SU-DHL-6 (cell line): ENCODE measurements at regions not wholly inside any gene's neighbourhood (a gene's known extent, or its start where the extent isn't known, plus 50 kb on each side); places are given as distances from the start of the nearest gene placed in this dataset.

Source experiments
- H2AFZ ChIP-seq: fragments of 200-600 bp; sonication (generic); 2 replicates; pipeline ENCODE4 v1.6.1; 2014; ENCODE audit warnings: low read depth, mild to moderate bottlenecking, moderate library complexity, mixed read lengths, antibody characterized with exemption, low read length; ENCODE audit not compliant: severe bottlenecking
- H3F3A ChIP-seq: fragments of 200-600 bp; shearing (Covaris generic); 2 replicates; pipeline ENCODE4 v1.6.0; 2016; ENCODE audit warnings: antibody characterized with exemption, mild to moderate bottlenecking; ENCODE audit not compliant: insufficient read depth
- H3K27ac ChIP-seq: fragments of 200-600 bp; sonication (generic); 2 replicates; pipeline ENCODE4 v1.5.1; 2016; ENCODE audit warnings: low read depth, mild to moderate bottlenecking, low read length, moderate library complexity, mixed read lengths
- H3K27me3 ChIP-seq: fragments of 200-600 bp; sonication (generic), shearing (Covaris generic); 2 replicates; pipeline ENCODE4 v1.6.0; 2014; ENCODE audit warnings: mild to moderate bottlenecking, low read length
- H3K36me3 ChIP-seq: fragments of 200-600 bp; sonication (generic); 2 replicates; pipeline ENCODE4 v1.6.1; 2014; ENCODE audit warnings: mild to moderate bottlenecking, low read length, mixed read lengths
- H3K4me2 ChIP-seq: fragments of 300-600, 200-600 bp; shearing (Covaris generic), sonication (generic); 2 replicates; pipeline ENCODE4 v1.6.0; 2014; ENCODE audit warnings: low read length, low read depth, mild to moderate bottlenecking; ENCODE audit not compliant: poor library complexity, severe bottlenecking
- H3K4me3 ChIP-seq: fragments of 200-600 bp; sonication (generic); 2 replicates; pipeline ENCODE4 v1.5.1; 2014; ENCODE audit warnings: antibody characterized with exemption, low read length, mild to moderate bottlenecking, mixed read lengths; ENCODE audit not compliant: insufficient read depth, poor library complexity, severe bottlenecking
- H3K79me2 ChIP-seq: fragments of 200-600 bp; sonication (generic); 2 replicates; pipeline ENCODE4 v1.6.1; 2014; ENCODE audit warnings: mild to moderate bottlenecking, low read length, moderate library complexity; ENCODE audit not compliant: insufficient read depth
- H3K9ac ChIP-seq: fragments of 200-600 bp; sonication (generic); 2 replicates; pipeline ENCODE4 v1.7.0; 2014; ENCODE audit warnings: mild to moderate bottlenecking, low read length
- H3K9me2 ChIP-seq: fragments of 200-600 bp; sonication (generic); replicated peaks from 2 replicates; pipeline ENCODE4 v1.6.1; 2014; ENCODE audit warnings: low read length; ENCODE audit not compliant: insufficient read depth
- H3K9me3 ChIP-seq: fragments of 200-600 bp; sonication (generic); 2 replicates; pipeline ENCODE4 v1.6.1; 2014; ENCODE audit warnings: low read length, mixed read lengths; ENCODE audit not compliant: insufficient read depth
- H4K20me1 ChIP-seq: fragments of 200-600 bp; sonication (generic); 2 replicates; pipeline ENCODE4 v1.6.1; 2014; ENCODE audit warnings: low read depth, mild to moderate bottlenecking, antibody characterized with exemption, low read length, moderate library complexity, mixed read lengths
- CTCF ChIP-seq: fragments of 200-600 bp; sonication (generic); IDR thresholded peaks from one replicate; pipeline ENCODE4 v1.5.1; 2017; ENCODE audit warnings: antibody characterized with exemption, mild to moderate bottlenecking, low read length, moderate library complexity; ENCODE audit not compliant: insufficient read depth, poor library complexity, severe bottlenecking
- EZH2phosphoT487 ChIP-seq: fragments of 200-600 bp; sonication (generic), shearing (Covaris generic); conservative IDR thresholded peaks from 2 replicates; pipeline ENCODE4 v1.6.1; 2018; ENCODE audit warnings: mild to moderate bottlenecking, antibody characterized with exemption, low read length, moderate library complexity, mixed read lengths

DNA sequence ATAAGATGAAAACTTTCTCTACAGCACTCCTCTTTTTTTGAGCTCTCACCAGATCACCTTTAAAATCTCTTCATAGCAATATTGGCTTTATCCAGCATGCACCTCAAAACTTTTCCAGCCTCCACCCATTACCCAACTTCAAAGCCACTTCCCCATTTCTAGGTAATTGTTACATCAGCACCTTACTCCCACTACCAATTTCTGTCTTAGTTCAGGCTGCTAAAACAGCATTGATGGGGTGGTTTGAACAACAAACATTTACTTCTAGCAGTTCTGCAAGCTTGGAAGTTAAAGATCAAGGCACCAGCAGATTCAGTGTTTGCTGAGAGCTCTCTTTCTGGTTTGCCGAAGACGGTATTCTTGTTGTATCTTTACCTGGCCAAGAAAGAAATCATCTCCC is 114.0 kb upstream of the SLC39A10 start:
- Histone ChIP-seq H3K27ac (no peak overlapping the region), H3K9me3 (no peaks in the 10 kb centered on the region), H4K20me1 (no peaks in the 10 kb centered on the region), H3K9ac (no peak overlapping the region), H3K27me3 (no peaks in the 10 kb centered on the region), H3K9me2 (no peaks in the 10 kb centered on the region), H3K36me3 (no peaks in the 10 kb centered on the region), H3K4me3 (no peak overlapping the region), H3K79me2 (no peaks in the 10 kb centered on the region), H3F3A (no peaks in the 10 kb centered on the region), H3K4me2 (no peak overlapping the region), H2AFZ (no peak overlapping the region)
- TF ChIP-seq CTCF: no peak
- no peak for TF ChIP-seq EZH2phosphoT487

DNA sequence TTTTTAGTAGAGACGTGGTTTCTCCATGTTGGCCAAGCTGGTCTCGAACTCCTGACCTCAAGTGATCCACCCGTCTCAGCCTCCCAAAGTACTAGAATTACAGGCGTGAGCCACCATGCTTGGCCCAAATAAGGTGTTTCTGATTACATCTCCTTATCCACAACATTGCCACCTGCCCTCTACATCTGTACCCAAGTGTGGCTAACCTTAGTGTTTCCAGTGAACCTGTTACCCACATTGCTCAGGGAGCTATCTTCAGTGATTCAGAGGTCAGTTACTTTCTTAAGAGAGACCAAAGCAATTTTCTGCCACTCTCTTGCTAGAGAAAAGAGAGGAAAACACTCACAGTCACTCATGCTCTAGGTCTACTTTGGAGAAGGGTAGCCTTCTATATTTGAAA is 115.0 kb upstream of the SLC39A10 start:
- Histone ChIP-seq H2AFZ (no peak overlapping the region), H3F3A (no peaks in the 10 kb centered on the region), H3K36me3 (no peaks in the 10 kb centered on the region), H3K4me2 (no peak overlapping the region), H3K9me2 (no peaks in the 10 kb centered on the region), H3K79me2 (no peaks in the 10 kb centered on the region), H4K20me1 (no peaks in the 10 kb centered on the region), H3K9ac (no peak overlapping the region), H3K27ac (no peak overlapping the region), H3K27me3 (no peaks in the 10 kb centered on the region), H3K9me3 (no peaks in the 10 kb centered on the region), H3K4me3 (no peak overlapping the region)
- TF ChIP-seq EZH2phosphoT487: no peak
- TF ChIP-seq CTCF: no peak

DNA sequence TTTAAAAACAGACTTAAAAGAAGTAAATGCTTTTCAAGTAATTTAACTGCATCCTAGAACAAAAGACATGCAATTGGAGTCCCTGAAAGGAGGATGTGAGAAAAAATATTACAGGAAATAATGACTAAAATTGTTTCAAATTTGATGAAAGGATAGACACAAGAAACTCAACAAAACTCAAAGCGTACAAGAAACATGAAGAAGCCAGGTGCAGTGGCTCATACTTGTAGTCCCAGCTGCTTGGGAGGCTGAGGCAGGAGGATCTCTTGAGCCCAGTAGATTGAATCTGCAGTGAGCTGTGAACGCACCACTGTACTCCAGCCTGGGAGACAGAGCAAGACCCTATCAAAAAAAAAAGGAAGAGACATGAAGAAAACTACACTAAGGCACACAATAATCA is 118.1 kb upstream of the SLC39A10 start:
- H3K79me2 ChIP-seq: no peaks in the 10 kb centered on the region
- H3K9me2 ChIP-seq: no peaks in the 10 kb centered on the region
- H3K27ac ChIP-seq: no peak overlapping the region
- no peaks in the 10 kb centered on the region for H3K27me3 ChIP-seq
- H3K9ac ChIP-seq: no peak overlapping the region
- no peaks in the 10 kb centered on the region for H3K36me3 ChIP-seq
- no peaks in the 10 kb centered on the region for H3F3A ChIP-seq
- H3K9me3 ChIP-seq: no peaks in the 10 kb centered on the region
- H4K20me1 ChIP-seq: no peaks in the 10 kb centered on the region
- no peak overlapping the region for H3K4me2 ChIP-seq
- no peak overlapping the region for H3K4me3 ChIP-seq
- TF ChIP-seq EZH2phosphoT487 (no peak), CTCF (no peak)
- no peak overlapping the region for H2AFZ ChIP-seq

GRCh38 chr2:195537811-195538210 is 119.2 kb upstream of the SLC39A10 start:
- H3K4me2 ChIP-seq: no peak overlapping the region
- H3K9me3 ChIP-seq: no peaks in the 10 kb centered on the region
- TF ChIP-seq CTCF (no peak), EZH2phosphoT487 (no peak)
- no peak overlapping the region for H3K4me3 ChIP-seq
- H3K27me3 ChIP-seq: no peaks in the 10 kb centered on the region
- no peaks in the 10 kb centered on the region for H3K9me2 ChIP-seq
- no peaks in the 10 kb centered on the region for H3K79me2 ChIP-seq
- H3K9ac ChIP-seq: no peak overlapping the region
- no peaks in the 10 kb centered on the region for H3K36me3 ChIP-seq
- no peaks in the 10 kb centered on the region for H3F3A ChIP-seq
- no peak overlapping the region for H3K27ac ChIP-seq
- H2AFZ ChIP-seq: no peak overlapping the region
- H4K20me1 ChIP-seq: no peaks in the 10 kb centered on the region
